HG03175 (cell line): ENCODE measurements at regions not wholly inside any gene's neighbourhood (a gene's known extent, or its start where the extent isn't known, plus 50 kb on each side); places are given as distances from the start of the nearest gene placed in this dataset.
"Not testable (repeated sequence)": the region's sequence is repeated elsewhere in the genome, so short reads cannot be mapped to it uniquely, and the experiment has no call there.

Experiments used
- ATAC-seq: cut with Tn5 transposase; IDR thresholded peaks from one replicate; pipeline ENCODE4 v1.9.1; 2021; ENCODE audit warnings: mild to moderate bottlenecking, moderate library complexity; ENCODE audit not compliant: unreplicated experiment

DNA sequence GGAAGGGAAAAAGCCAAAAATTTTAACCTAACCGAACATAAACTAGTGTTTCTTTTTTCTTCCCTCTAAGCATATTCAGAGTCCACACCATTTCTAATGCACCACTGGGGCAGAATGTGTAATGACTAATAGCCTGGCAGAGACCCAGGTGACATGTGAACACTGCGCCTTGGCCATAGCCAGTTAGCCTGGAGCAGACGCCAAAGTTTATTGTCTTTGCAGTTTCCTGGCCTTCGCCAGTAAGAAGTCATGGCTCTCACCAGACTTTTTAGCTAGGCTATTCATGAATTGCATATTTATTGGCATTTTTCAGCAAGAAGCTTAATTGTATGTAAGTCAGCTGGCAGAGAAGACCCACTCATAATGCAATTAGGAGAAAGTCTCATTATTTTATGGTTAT is 182.8 kb upstream of the SLC27A6 start:
- no peak for ATAC-seq

DNA sequence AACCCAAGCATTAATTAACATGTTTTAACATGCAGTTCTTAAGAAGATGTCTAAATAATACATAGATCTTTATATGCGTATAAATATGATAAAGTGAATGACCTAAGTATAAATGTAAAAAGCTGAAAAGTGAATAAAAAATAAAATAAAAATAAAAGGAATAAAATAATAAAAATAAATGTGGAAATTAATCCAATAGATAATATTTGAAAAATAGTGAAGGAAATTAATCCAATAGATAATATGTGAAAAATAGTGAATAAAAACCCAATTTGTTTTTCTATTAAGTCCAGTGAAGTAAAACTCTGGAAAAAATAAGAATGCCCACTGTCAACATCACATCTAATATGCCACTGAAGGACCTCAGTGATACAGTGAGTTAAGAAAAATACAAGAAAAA is 180.6 kb upstream of the SLC27A6 start:
- no peak for ATAC-seq

DNA sequence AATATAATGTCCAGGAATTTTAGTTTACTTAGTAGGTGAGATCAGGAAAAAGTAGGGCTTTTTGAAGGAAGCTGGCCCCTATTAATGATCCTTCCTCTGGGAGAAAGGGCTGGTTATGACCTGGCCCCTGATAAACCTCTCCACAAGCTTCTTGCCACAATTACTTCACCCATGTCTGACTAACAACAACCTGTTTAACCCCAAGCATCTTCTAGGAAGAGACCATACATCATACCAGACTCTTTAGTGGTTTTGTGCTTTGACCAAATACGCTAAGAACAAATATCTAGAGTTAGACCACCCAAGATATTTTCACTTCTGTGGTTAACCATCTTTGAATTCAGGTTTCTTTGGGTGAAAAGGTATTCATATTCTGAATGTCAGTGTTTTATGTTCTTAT is 174.0 kb upstream of the SLC27A6 start:
- no peak for ATAC-seq

DNA sequence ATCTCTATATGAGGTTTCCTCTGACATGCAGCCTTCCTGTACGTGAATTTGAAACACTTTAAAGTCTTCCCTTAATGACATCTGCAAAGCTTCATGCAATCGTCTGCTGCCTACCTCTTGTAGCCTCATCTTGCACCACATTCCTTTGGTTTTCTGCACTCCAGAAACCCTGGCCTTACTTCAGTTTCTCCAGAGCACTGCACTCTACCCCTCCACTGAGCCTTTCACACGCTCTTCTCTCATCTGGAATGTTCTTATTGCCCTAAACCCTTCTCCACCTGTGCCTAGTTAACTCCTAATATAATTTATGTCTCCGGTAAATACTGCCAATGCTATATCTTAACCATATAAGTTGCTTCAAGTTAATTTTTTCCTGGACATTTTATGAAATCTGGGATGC is 168.8 kb upstream of the SLC27A6 start:
- no peak for ATAC-seq

DNA sequence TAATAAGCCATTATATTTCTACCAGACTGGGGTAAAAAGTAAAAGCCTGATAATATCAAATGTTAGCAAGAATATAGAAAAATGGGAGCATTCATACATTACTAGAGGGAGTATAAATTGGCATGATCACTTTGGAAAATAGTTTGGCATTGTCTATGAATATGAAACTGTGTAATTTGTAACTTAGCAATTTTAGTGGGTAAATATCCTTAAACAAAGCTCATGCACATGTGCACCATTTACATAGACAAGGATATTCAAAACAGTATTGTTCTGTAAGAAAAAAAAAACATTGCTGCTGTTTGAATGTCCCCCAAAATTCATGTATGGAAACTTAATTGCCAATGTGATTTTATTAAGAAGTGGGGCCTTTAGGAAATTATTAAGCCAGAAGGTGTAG is 166.4 kb upstream of the SLC27A6 start:
- no peak for ATAC-seq

DNA sequence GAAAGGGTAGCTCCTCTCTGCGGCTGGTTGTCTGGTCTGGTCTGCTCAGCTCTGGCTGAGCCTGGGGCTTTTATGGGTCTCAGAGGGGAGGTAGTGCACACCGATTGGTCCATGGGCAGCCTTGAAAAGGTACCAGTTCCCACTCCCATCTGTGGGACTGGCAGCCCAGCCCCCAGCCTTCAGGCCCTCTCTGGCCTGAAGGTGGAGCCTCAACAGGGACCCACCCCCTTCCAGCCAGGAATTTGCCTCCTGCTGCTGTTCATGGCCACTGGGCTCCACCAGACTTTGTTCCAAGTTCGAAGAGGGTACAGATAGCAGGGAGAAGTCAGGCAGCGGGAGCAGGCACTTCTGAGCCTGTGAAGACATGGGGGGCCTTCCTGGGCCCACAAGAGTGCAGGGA is 165.3 kb upstream of the SLC27A6 start:
- no peak for ATAC-seq

DNA sequence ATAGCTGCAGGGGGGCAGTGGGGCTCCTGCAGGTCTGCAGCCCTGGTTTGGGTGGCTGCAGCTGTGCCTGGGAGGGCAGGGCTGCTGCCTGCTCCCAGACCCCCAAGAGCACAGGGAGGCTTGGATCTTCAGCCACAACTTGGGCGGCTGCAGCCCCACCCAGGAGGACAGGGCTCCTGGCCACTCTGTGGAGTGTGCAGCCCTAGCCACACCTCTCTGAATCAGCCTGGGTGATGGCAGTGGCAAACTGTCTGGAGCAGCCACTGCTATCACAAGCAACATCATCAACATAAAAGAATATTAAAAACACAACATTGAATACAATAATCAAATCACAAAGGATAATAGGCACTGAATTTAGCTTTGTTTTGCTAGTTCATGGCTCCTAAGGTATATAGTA is 164.9 kb upstream of the SLC27A6 start:
- ATAC-seq, result no peak

DNA sequence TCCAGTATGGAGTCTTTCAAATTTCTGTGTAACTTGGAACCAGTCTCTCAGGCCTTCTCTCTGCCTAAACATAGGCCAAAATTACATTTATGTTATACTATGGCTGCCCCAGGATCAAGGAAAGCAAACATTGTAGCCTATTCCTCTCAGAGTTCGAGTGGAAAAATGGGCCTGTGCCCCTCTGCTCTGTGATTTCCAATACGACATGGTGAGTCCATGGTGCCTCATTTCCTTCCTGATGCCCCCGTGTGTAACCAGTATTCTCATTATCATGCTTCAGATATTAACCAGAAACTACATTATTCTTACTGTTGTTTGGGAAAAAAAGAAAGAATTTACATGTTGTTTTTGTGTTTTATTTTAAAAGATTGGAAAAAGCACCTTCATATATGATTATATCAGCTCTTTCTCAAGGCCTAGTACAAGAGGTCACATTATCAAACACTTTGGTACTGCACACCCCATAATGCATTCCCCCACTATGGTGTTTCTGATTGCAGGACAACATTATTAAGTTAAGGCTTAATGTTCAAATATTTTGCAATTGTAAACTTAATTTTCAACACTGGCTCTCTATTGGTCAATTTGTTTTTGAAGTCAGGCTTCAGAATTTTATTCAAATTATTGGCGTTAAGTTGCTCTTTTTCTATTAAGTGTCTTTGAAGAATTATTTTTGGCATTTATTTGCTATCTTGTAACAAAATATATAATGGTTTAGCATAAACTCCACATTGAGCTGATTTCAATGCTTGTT is 151.8 kb upstream of the SLC27A6 start:
- ATAC-seq, result no peak

DNA sequence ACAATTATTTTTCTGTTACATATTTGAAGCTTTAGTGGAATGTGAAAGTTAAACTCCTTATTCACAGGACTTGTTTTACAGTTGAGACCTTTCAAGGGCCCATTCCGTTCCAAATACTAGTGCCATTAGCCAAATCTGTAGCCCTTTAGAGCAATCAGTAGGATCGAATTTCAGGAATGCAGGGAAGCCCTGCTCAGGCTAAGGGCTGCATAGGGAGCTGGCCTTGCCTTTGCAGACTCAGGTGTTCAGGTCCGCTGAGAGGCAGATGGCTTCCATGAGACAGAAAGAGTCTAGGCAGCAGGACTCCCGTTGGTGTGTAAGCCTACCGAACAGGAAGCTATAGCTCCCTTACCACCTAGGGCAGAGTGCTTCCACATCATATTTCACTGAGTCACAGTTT is 150.1 kb upstream of the SLC27A6 start:
- ATAC-seq, result no peak

DNA sequence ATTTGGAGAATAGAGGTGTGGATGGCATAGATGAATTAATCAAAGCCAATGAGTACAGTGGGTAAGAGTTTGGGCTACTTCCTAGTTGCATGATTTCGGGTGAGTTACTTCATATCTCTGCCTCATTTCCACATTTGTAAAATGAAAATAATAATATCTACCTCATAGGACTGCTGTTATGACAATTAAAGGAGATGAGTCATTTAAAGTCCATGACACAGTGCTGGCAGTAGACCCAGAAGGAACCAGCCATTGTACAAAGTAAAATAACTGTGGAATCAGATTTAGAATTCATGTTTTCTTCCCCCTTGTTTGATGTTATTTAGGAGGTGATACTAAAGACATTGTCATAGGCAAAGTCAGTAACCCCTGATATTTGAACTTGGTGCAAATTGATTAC is 139.5 kb upstream of the SLC27A6 start:
- no peak for ATAC-seq

DNA sequence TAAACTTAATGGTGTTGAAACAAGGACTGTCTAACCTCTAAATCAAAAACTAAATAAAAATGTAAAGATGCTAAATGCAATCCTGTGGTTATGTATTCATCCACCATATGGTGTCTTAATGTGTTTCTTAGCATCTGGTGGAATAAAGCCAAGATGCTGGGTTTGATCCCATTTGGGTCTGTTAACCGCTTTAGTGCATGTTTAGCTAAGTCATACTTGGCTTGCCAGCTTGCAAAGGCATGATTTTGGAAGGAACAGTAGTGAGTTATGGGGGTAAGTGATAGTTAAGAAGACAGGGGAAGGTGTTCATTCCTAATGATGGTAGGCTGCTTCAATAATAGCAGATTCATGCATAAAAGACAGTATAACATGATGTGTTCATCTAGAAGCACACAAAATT is 139.0 kb upstream of the SLC27A6 start:
- ATAC-seq, result no peak

DNA sequence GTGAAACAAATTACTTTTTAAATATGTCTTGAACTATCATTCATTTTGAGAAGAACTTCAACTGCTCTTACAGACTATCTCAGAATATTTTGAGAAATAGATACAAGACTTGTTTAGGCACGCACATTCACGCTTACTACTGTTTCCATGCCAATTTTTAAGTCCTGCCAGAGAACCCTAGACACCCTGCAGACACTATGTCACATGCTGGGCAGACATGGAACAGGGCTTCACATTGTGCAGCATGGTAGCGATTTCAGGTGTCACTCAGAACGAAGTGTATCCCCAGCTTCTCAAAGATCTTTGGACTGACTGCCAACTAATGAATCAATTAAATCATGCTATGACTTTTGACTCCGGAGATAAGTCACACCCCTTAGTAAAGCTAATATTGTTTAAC is 128.7 kb upstream of the SLC27A6 start:
- ATAC-seq, result no peak

DNA sequence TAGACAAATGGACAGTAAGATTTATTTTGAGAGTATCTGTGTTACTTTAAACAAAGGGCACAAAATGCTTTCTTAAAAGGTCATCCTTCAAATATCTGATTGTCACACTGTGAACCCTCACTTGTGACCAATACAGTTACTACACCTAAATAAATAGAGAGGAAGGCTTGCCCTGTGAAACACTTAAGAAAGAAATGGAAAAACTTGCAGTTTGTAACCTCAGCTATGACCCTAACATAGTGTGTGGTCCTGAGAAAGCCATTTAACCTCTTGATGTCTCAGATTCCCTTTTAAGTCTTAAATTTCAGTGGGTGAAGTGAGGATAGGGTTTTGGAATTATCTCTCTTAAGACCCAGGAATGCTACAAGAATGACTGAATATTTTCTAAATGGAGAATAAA is 126.7 kb upstream of the SLC27A6 start:
- no peak for ATAC-seq

DNA sequence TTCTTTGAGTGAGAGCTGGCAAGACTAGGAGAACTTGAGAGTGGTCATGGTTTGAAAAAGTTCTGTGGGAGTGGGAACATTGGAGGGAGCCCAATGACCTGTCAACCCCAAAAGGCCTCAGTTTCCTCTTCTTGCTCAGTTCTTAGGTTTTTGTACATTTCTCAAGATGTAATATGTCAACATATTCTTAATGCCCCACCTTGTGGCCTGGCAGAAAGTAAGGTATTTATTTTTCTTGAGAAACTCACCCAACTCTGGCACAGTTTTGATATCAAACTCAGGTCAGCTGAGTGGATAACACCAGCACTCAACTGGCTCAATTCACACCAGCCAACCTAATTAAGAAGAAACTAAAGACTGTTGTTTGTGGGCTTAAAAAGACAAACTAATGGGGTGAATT is 123.0 kb upstream of the SLC27A6 start:
- ATAC-seq, result no peak

DNA sequence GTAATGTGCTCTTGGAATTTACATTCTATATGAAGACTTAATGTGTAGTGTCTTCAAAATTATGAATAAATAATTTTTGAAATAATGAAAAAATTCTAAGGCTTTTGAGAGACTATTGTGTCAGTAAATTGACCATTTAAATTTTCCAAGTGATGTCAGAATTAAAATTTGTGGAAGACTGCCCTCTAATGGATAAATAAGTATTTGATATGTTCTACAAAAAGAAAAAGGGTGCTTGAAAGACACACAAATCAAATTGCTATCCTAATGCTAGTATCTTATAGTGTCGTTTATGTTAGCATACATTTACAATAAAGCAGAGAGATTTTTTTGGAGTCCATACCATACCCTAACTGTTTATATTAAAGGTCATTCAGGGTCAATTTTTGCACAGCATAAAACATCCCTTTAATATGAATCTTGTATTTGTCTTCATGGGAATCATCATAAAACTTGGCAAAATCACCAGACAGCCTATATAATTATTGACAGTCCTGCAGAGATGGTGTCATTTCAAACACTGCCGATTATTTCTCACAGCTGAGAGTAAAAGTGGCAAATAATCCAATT is 120.8 kb upstream of the SLC27A6 start:
- ATAC-seq, result no peak

DNA sequence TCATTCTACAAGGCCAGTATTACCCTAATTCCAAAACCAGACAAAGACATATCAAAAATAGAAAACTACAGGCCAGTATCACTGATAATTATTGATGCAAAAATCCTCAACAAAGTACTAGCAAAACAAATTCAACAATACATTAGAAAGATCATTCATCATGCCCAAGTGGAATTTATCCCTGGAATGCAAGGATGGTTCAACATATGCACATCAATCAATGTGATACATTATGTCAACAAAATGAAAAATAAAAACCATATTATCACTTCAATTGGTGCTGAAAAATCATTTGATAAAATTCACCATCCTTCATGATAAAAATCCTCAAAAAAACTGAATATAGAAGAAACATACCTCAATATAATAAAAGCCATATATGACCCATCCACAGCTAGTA is 115.2 kb upstream of the SLC27A6 start:
- no peak for ATAC-seq

DNA sequence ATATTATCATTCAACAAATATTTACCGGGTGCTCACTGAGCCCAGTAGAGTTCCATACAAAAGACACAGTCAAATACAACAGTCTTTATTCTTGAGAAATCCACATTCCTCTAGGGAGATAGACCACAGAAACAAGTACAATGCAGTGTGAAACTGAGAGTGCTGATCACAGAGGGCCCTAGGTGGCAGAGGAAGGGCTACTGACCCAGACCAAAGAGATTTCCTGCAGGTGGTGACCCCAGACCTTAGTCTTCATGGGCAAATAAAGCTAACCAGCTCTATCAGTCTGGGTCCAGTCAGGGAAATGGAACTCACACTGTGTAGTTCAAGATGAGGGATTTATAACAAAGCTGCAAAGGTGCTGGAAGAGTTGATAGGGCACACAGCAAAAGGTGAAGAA is 110.4 kb upstream of the SLC27A6 start:
- ATAC-seq, result no peak

DNA sequence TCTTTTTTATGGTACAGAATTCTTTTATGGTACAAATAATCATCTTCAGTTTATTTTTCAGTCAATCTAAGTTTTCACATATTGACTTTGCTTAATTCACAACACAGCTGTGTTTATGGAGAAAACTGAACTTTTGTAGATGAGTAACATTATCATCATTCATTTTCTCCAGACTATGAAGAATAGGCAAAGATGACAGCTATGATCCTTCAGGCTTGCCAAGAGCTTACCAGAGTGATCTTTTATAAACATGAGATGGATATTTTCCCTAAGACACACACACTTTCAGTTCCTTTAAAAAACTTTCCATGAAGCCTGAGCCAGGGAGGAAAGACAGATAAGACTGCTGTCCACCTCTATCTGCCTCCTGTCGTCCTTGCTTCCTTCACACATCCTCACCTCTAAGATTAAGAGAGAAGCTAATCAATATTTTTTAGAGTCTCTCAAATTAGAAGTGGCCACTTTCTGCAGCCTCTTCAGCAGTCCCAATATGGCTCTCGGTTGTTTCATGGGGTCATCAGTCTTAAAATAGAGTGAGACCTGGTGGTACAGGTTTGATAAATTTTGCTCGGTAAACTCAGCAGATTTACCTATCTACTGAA is 108.1 kb upstream of the SLC27A6 start:
- no peak for ATAC-seq

DNA sequence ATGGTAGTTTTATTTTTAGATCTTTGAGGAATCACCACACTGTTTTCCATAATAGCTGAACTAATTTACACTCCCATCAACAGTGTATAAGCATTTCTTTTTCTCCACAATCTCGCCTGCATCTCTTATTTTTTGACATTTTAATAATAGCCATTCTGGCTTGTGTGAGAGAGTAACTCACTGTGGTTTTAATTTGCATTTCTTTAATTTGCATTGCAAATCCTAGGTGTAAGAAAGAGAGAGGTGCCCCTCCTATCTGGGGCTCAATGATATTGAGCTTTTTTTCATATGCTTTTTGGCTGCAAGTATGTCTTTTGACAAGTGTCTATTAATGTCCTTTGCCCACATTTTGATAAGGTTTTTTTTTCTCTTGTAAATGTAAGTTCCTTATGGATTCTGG is 106.3 kb upstream of the SLC27A6 start:
- no peak for ATAC-seq

DNA sequence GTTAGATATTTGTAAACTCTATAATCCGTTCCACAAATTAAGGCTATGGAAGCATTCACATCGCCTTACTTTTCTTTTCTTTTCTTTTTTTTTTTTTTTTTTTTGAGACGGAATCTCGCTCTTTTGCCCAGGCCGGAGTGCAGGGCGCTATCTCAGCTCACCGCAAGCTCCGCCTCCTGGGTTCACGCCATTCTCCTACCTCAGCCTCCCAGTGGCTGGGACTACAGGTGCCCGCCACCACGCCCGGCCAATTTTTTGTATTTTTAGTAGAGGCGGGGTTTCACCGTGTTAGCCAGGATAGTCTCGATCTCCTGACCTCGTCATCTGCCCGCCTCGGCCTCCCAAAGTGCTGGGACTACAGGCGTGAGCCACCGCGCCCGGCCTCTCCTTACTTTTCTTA is 104.1 kb upstream of the SLC27A6 start:
- not testable (repeated sequence) for ATAC-seq

DNA sequence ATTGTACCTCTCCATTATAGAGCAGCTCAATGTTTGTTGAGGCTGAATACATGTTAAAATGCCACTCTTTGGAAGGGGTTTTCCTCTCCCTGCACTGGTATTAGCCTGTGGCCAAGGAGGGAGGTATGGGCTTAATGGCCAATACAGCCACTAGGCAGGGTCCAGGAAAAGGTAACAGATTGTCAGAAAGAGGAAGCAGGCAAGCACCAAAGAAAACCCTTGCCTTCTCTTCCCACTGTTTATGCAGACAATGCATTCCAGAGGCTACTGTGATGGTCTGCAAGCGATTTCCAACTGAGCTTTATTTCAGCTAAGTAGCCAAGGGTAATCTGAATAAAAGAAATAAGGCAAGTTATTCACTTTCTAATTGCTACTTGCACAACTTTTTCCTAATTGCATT is 95.3 kb upstream of the SLC27A6 start:
- no peak for ATAC-seq

DNA sequence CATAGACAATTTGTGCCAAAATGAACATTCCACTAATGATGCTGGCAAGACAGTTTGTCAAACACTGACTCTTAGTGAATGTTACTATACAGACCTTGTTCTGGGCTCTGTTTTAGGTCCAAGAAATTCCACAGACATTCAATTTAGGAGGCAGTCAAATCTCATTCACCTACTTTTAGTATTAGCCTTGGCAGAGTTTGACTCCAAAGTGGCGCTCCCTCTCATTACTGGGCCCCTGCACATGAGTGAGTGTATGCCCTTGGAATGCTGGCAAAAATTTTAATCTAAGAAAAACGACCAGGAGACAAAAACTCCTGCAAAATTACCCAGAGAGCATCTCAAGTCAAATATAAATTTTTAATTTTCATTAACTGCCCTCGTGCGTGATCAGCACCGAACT is 94.9 kb upstream of the SLC27A6 start:
- ATAC-seq, result no peak

DNA sequence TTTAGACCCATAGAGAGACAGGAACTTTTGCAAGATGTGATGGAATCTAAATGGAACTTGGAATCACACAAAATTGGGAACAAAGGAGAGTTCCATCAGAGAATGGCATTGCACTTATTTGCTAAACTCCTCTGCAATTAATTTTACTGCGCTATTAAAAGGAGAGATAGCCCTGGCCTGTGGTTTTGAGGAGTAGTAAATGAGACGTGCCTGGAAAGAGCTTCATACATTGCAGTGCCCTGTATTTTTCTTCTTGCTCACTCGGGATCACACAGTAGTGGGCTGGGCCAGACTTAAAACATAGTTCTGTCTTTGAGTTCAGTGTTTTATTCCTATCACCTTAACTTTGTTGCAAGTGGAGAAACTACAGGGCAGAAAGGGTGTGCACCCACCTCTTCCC is 94.4 kb upstream of the SLC27A6 start:
- ATAC-seq, result no peak
